ENCODE measurements at regions not wholly inside any gene's neighbourhood (a gene's known extent, or its start where the extent isn't known, plus 50 kb on each side); places are given as distances from the start of the nearest gene placed in this dataset.

- H3K27ac ChIP-seq (ENCODE audit: low read length), result no peak overlapping the region
- H3K4me2 ChIP-seq (ENCODE audit: low read depth, low read length), result no peak overlapping the region
- H3K27me3 ChIP-seq (replicated peaks; ENCODE audit: insufficient read depth, low read length), result no peaks in the 10 kb centered on the region
- no peak for TF ChIP-seq EZH2phosphoT487 (IDR thresholded peaks at IDR 0.05; ENCODE audit: low read length)
- no peak for TF ChIP-seq CTCF (IDR thresholded peaks at IDR 0.05; ENCODE audit: low read length)
- H3K79me2 ChIP-seq (ENCODE audit: low read length), result no peaks in the 10 kb centered on the region
- no peak overlapping the region for H3K4me3 ChIP-seq (ENCODE audit: low read length)
- no peak overlapping the region for H3K9ac ChIP-seq (ENCODE audit: low read length)
- no peaks in the 10 kb centered on the region for H3K36me3 ChIP-seq (replicated peaks; ENCODE audit: insufficient read depth, low read length)
- H3F3A ChIP-seq (ENCODE audit: insufficient read depth, low read length), result no peaks in the 10 kb centered on the region
- no peak overlapping the region for H2AFZ ChIP-seq (ENCODE audit: low read length)
- no peaks in the 10 kb centered on the region for H3K9me2 ChIP-seq (replicated peaks; ENCODE audit: insufficient read depth, low read length)
- H3K9me3 ChIP-seq (replicated peaks; ENCODE audit: insufficient read depth, low read length), result no peaks in the 10 kb centered on the region
- DNase-seq, result no peak
- H3K4me1 ChIP-seq (ENCODE audit: low read length), result no peaks in the 10 kb centered on the region
- H4K20me1 ChIP-seq (ENCODE audit: insufficient read depth, low read length), result no peaks in the 10 kb centered on the region
Measured at GRCh38 chr5:173753307-173754168, 134.6 kb upstream of the CPEB4 start.

GRCh38 chr5:173755319-173755718, 132.8 kb upstream of the CPEB4 start:
- TF ChIP-seq EZH2phosphoT487 (IDR thresholded peaks at IDR 0.05; ENCODE audit: low read length), result no peak
- no peak for TF ChIP-seq CTCF (IDR thresholded peaks at IDR 0.05; ENCODE audit: low read length)
- TF ChIP-seq EZH2 (optimal IDR thresholded peaks at IDR 0.05; ENCODE audit: low read depth, low read length), result no peak
- no peak overlapping the region for H3K4me2 ChIP-seq (ENCODE audit: low read depth, low read length)
- no peaks in the 10 kb centered on the region for H3K9me3 ChIP-seq (replicated peaks; ENCODE audit: insufficient read depth, low read length)
- H3K79me2 ChIP-seq (ENCODE audit: low read length), result no peaks in the 10 kb centered on the region
- H3K36me3 ChIP-seq (replicated peaks; ENCODE audit: insufficient read depth, low read length), result no peaks in the 10 kb centered on the region
- no peaks in the 10 kb centered on the region for H3K27me3 ChIP-seq (replicated peaks; ENCODE audit: insufficient read depth, low read length)
- no peak overlapping the region for H3K27ac ChIP-seq (ENCODE audit: low read length)
- no peak overlapping the region for H3K4me3 ChIP-seq (ENCODE audit: low read length)
- no peak overlapping the region for H3K9ac ChIP-seq (ENCODE audit: low read length)
- H3F3A ChIP-seq (ENCODE audit: insufficient read depth, low read length), result no peaks in the 10 kb centered on the region
- no peak for DNase-seq
- H4K20me1 ChIP-seq (ENCODE audit: insufficient read depth, low read length), result no peaks in the 10 kb centered on the region
- H3K4me1 ChIP-seq (ENCODE audit: low read length), result no peaks in the 10 kb centered on the region
- H3K9me2 ChIP-seq (replicated peaks; ENCODE audit: insufficient read depth, low read length), result no peaks in the 10 kb centered on the region
- H2AFZ ChIP-seq (ENCODE audit: low read length), result no peak overlapping the region

DNA sequence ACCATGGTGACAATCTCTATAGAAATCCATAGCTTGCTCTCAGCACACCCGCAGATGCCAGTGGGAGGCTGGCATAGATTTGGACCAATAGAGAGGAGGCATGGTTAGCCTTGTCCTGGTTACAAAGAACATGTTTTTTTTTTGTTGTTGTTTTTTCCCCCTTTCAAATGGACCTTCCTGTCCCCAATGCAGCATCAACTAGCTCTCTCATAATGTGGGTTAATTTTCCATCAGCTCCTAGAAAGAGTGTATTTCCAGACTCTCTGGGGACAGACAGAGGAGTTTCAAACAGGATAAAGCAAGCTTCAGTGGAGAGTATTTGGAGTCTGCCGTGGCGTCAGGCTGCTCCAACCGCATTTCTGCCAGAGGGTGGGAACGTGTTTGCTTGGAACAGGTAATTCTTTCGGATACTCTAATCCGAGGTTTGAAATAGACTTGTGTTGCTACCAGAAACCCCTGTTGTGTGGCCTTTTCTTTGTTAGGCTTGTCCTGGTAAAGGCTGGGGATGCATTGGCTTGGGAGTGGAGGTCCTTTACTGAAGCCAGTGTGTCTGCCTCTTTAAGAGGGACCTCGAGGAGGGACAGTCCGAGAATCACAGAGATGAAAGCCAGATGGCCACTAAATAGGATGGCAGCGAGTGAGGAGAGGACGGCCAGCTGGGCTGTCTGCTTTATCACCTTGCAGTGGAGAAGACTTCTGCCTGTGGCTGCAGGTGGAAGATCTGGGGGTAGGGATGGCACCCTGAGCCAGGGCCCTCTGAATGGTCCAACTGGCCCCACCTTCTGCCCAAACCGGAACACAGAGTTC, 130.5 kb upstream of the CPEB4 start:
- Histone ChIP-seq H3K9me2 (replicated peaks; ENCODE audit: insufficient read depth, low read length) (no peaks in the 10 kb centered on the region), H3K36me3 (replicated peaks; ENCODE audit: insufficient read depth, low read length) (no peaks in the 10 kb centered on the region), H3K9me3 (replicated peaks; ENCODE audit: insufficient read depth, low read length) (no peaks in the 10 kb centered on the region), H3K79me2 (ENCODE audit: low read length) (no peaks in the 10 kb centered on the region), H3K4me3 (ENCODE audit: low read length) (no peak overlapping the region), H3F3A (ENCODE audit: insufficient read depth, low read length) (no peaks in the 10 kb centered on the region), H3K27me3 (replicated peaks; ENCODE audit: insufficient read depth, low read length) (no peaks in the 10 kb centered on the region), H4K20me1 (ENCODE audit: insufficient read depth, low read length) (no peaks in the 10 kb centered on the region), H3K4me1 (ENCODE audit: low read length) (no peaks in the 10 kb centered on the region), H2AFZ (ENCODE audit: low read length) (no peak overlapping the region), H3K27ac (ENCODE audit: low read length) (no peak overlapping the region), H3K4me2 (ENCODE audit: low read depth, low read length) (no peak overlapping the region), H3K9ac (ENCODE audit: low read length) (no peak overlapping the region)
- DNase-seq, result no peak
- no peak for TF ChIP-seq EZH2 (optimal IDR thresholded peaks at IDR 0.05; ENCODE audit: low read depth, low read length)
- no peak for TF ChIP-seq EZH2phosphoT487 (IDR thresholded peaks at IDR 0.05; ENCODE audit: low read length)
- no peak for TF ChIP-seq CTCF (IDR thresholded peaks at IDR 0.05; ENCODE audit: low read length)
